GM21526 (cell line): ENCODE measurements at regions not wholly inside any gene's neighbourhood (a gene's known extent, or its start where the extent isn't known, plus 50 kb on each side); places are given as distances from the start of the nearest gene placed in this dataset.
"Not testable (repeated sequence)": the region's sequence is repeated elsewhere in the genome, so short reads cannot be mapped to it uniquely, and the experiment has no call there.

Experiments
- ATAC-seq: cut with Tn5 transposase; IDR thresholded peaks from one replicate; pipeline ENCODE4 v1.9.1; 2021; ENCODE audit warnings: moderate library complexity; ENCODE audit not compliant: unreplicated experiment, low FRiP score

- ATAC-seq = no peak
These were observed 874.7 kb upstream of the GBE1 start for GRCh38 chr3:82636177-82636576.

GRCh38 chr3:82633319-82633718 is 871.9 kb upstream of the GBE1 start:
- ATAC-seq = no peak

GRCh38 chr3:82629937-82630336 is 868.5 kb upstream of the GBE1 start:
- ATAC-seq = no peak

- ATAC-seq = no peak
These were observed 867.1 kb upstream of the GBE1 start for GRCh38 chr3:82628385-82629014.

GRCh38 chr3:82627733-82628132 is 866.3 kb upstream of the GBE1 start:
- ATAC-seq = no peak

- not testable (repeated sequence) for ATAC-seq
These were observed 859.3 kb upstream of the GBE1 start for GRCh38 chr3:82620744-82621143.

GRCh38 chr3:82618594-82618993 is 857.1 kb upstream of the GBE1 start:
- no peak for ATAC-seq

GRCh38 chr3:82610236-82610635 is 848.8 kb upstream of the GBE1 start:
- ATAC-seq = no peak

GRCh38 chr3:82607391-82607790 is 845.9 kb upstream of the GBE1 start:
- no peak for ATAC-seq

- ATAC-seq = no peak
These were observed 835.4 kb upstream of the GBE1 start for GRCh38 chr3:82596805-82597204.

GRCh38 chr3:82595530-82595929 is 834.1 kb upstream of the GBE1 start:
- ATAC-seq = no peak

- ATAC-seq = no peak
These were observed 825.7 kb upstream of the GBE1 start for GRCh38 chr3:82587174-82587573.

- no peak for ATAC-seq
These were observed 825.0 kb upstream of the GBE1 start for GRCh38 chr3:82586414-82586813.

GRCh38 chr3:82586002-82586401 is 824.6 kb upstream of the GBE1 start:
- ATAC-seq = not testable (repeated sequence)

- ATAC-seq = not testable (repeated sequence)
These were observed 824.1 kb upstream of the GBE1 start for GRCh38 chr3:82585591-82585990.

- not testable (repeated sequence) for ATAC-seq
These were observed 823.4 kb upstream of the GBE1 start for GRCh38 chr3:82584861-82585260.

GRCh38 chr3:82584415-82584814 is 823.0 kb upstream of the GBE1 start:
- ATAC-seq = not testable (repeated sequence)

- ATAC-seq = no peak
These were observed 819.9 kb upstream of the GBE1 start for GRCh38 chr3:82581350-82581749.

- ATAC-seq = no peak
These were observed 811.3 kb upstream of the GBE1 start for GRCh38 chr3:82572721-82573120.

- ATAC-seq = no peak
These were observed 807.4 kb upstream of the GBE1 start for GRCh38 chr3:82568776-82569338.

GRCh38 chr3:82567029-82567600 is 805.7 kb upstream of the GBE1 start:
- ATAC-seq = no peak

GRCh38 chr3:82562896-82563295 is 801.5 kb upstream of the GBE1 start:
- no peak for ATAC-seq
